GM12865 (cell line): ENCODE measurements at regions not wholly inside any gene's neighbourhood (a gene's known extent, or its start where the extent isn't known, plus 50 kb on each side); places are given as distances from the start of the nearest gene placed in this dataset.
A peak's percentile ranks its signal among the peaks of the same experiment; 100 is the strongest.

ENCODE experiments used
- DNase-seq: peaks from one replicate; pipeline ENCODE4 v3.0.0; 2010; ENCODE audit warnings: low read depth
- H3K4me3 ChIP-seq: 2 replicates; pipeline ENCODE4 v1.5.1; 2011; ENCODE audit warnings: mild to moderate bottlenecking, low read depth, low read length, control low read depth
- TF ChIP-seq, protein P1 (sequence below): IDR thresholded peaks from 2 replicates; pipeline ENCODE4 v1.5.1; 2011; ENCODE audit warnings: low read length, control low read depth, low read depth, inconsistent platforms; ENCODE audit not compliant: insufficient read depth; ENCODE audit errors: missing control alignments

GRCh38 chr21:20424943-20425342, 573.3 kb upstream of the NCAM2 start:
- H3K4me3 ChIP-seq = no peak overlapping the region
- TF ChIP-seq, protein P1, sequence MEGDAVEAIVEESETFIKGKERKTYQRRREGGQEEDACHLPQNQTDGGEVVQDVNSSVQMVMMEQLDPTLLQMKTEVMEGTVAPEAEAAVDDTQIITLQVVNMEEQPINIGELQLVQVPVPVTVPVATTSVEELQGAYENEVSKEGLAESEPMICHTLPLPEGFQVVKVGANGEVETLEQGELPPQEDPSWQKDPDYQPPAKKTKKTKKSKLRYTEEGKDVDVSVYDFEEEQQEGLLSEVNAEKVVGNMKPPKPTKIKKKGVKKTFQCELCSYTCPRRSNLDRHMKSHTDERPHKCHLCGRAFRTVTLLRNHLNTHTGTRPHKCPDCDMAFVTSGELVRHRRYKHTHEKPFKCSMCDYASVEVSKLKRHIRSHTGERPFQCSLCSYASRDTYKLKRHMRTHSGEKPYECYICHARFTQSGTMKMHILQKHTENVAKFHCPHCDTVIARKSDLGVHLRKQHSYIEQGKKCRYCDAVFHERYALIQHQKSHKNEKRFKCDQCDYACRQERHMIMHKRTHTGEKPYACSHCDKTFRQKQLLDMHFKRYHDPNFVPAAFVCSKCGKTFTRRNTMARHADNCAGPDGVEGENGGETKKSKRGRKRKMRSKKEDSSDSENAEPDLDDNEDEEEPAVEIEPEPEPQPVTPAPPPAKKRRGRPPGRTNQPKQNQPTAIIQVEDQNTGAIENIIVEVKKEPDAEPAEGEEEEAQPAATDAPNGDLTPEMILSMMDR = no peak
- no peak for DNase-seq

- H3K4me3 ChIP-seq = no peak overlapping the region
- DNase-seq = no peak
- TF ChIP-seq, protein P1 = no peak
Observed at GRCh38 chr21:20425856-20426255, 572.4 kb upstream of the NCAM2 start.

DNA sequence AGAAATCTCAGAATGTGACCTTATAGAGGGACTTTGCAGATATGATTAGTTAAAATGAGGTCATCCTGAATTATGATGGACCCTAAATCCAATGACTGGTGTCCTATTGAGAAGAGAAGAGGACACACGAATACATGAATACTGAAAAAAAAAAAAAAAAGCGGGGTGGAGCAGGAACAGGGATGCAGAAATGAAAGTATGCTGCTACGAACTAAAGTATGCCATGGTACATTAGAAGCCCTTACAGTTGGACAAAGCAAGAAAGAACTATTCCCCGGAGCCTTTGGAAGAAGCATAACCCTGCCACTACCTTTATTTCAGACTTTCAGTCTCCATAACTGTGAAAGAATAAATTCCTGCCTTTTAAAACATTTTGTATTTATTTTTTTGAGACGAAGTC, 557.9 kb upstream of the NCAM2 start:
- DNase-seq = no peak
- no peak overlapping the region for H3K4me3 ChIP-seq
- TF ChIP-seq, protein P1 = no peak

GRCh38 chr21:20443558-20444155, 554.6 kb upstream of the NCAM2 start:
- H3K4me3 ChIP-seq = no peak overlapping the region
- TF ChIP-seq, protein P1 = peak; percentile 46
- peak; percentile 6 for DNase-seq

DNA sequence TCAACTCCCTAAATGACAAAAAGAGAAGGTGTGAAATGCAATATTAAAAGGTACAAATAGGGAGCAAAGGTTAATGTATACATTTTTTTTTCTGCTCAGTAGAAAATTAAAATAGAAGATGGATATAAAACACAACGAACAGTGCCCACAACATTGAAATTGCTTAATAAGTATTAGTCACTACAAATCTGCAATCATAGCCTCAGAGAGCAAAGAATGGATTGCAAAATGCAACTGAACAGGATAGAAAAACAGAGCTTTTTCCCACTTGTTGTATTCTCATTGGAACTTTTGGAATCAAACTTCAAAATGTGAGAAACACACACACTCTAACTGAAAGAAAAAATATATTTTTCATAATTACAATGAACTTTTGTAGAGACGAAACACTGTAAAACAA, 552.2 kb upstream of the NCAM2 start:
- TF ChIP-seq, protein P1 = no peak
- no peak overlapping the region for H3K4me3 ChIP-seq
- DNase-seq = no peak

- TF ChIP-seq, protein P1 = no peak
- no peak overlapping the region for H3K4me3 ChIP-seq
- no peak for DNase-seq
Observed at GRCh38 chr21:20451046-20451445, 547.2 kb upstream of the NCAM2 start.

DNA sequence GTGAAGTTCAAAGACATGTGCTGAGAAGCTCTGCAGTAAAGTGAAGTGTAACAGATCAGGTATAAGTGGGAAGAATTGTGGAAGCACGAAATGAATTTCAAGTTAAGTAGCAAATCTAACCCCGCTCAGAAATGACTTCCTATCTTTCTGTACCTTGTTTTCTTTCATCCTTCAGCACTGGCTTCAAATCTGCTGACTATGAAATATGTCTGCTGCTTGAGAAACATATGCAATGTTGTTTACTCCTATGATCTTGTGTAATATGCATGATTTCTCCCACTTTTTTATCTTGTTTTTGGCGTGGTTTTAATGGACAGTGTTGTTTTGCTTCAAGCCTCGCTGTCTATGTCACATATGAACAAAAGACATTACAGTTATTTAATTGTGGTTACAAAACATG, 545.3 kb upstream of the NCAM2 start:
- no peak overlapping the region for H3K4me3 ChIP-seq
- DNase-seq = no peak
- TF ChIP-seq, protein P1 = no peak
